CD1c-positive myeloid dendritic cell (primary cell): ENCODE measurements at regions not wholly inside any gene's neighbourhood (a gene's known extent, or its start where the extent isn't known, plus 50 kb on each side); places are given as distances from the start of the nearest gene placed in this dataset.
A peak's percentile ranks its signal among the peaks of the same experiment; 100 is the strongest.

ENCODE experiments used
- DNase-seq: peaks from one replicate; pipeline ENCODE4 v3.0.0-alpha.2; 2016; ENCODE audit errors: extremely low spot score

- DNase-seq: no peak
These were observed 280.0 kb upstream of the BRINP1 start for GRCh38 chr9:119649205-119649604.

- DNase-seq: no peak
These were observed 270.2 kb upstream of the BRINP1 start for GRCh38 chr9:119639287-119639955.

GRCh38 chr9:119634006-119634405, 264.8 kb upstream of the BRINP1 start:
- no peak for DNase-seq

GRCh38 chr9:119611565-119611964, 242.3 kb upstream of the BRINP1 start:
- no peak for DNase-seq

- no peak for DNase-seq
These were observed 240.2 kb upstream of the BRINP1 start for GRCh38 chr9:119609277-119609971.

GRCh38 chr9:119601632-119602031, 232.4 kb upstream of the BRINP1 start:
- no peak for DNase-seq

GRCh38 chr9:119597499-119597898, 228.3 kb upstream of the BRINP1 start:
- DNase-seq: no peak

GRCh38 chr9:119596703-119597102, 227.5 kb upstream of the BRINP1 start:
- DNase-seq: no peak

GRCh38 chr9:119588874-119589744, 219.9 kb upstream of the BRINP1 start:
- no peak for DNase-seq

- no peak for DNase-seq
These were observed 208.6 kb upstream of the BRINP1 start for GRCh38 chr9:119577881-119578280.

GRCh38 chr9:119559986-119560385, 190.8 kb upstream of the BRINP1 start:
- no peak for DNase-seq

- DNase-seq: no peak
These were observed 189.8 kb upstream of the BRINP1 start for GRCh38 chr9:119559056-119559455.

- peak; percentile 61 for DNase-seq
These were observed 187.1 kb upstream of the BRINP1 start for GRCh38 chr9:119556129-119556875.

GRCh38 chr9:119544492-119544891, 175.3 kb upstream of the BRINP1 start:
- DNase-seq: no peak

GRCh38 chr9:119537138-119537537, 167.9 kb upstream of the BRINP1 start:
- no peak for DNase-seq

- DNase-seq: no peak
These were observed 164.3 kb upstream of the BRINP1 start for GRCh38 chr9:119533504-119533903.

GRCh38 chr9:119526698-119527097, 157.5 kb upstream of the BRINP1 start:
- DNase-seq: no peak

- DNase-seq: no peak
These were observed 154.3 kb upstream of the BRINP1 start for GRCh38 chr9:119523508-119523907.

GRCh38 chr9:119522381-119522780, 153.1 kb upstream of the BRINP1 start:
- DNase-seq: no peak

GRCh38 chr9:119509291-119509905, 140.2 kb upstream of the BRINP1 start:
- DNase-seq: no peak

- no peak for DNase-seq
These were observed 132.1 kb upstream of the BRINP1 start for GRCh38 chr9:119501374-119501773.
